Neural cell (in vitro differentiated cells): ENCODE measurements at regions not wholly inside any gene's neighbourhood (a gene's known extent, or its start where the extent isn't known, plus 50 kb on each side); places are given as distances from the start of the nearest gene placed in this dataset.
"Not testable (repeated sequence)": the region's sequence is repeated elsewhere in the genome, so short reads cannot be mapped to it uniquely, and the experiment has no call there.

Experiments
- H2AFZ ChIP-seq: fragments of 200-600, 300-800 bp; sonication (generic), shearing (Covaris generic); 2 replicates; pipeline ENCODE4 v1.6.0; 2014; ENCODE audit warnings: low read depth, mild to moderate bottlenecking, antibody characterized with exemption, low read length, moderate library complexity
- H3F3A ChIP-seq: fragments of 200-600 bp; shearing (Covaris generic); 2 replicates; pipeline ENCODE4 v1.6.1; 2016; ENCODE audit warnings: mild to moderate bottlenecking, moderate library complexity, mixed read lengths, antibody characterized with exemption, low read length; ENCODE audit not compliant: insufficient read depth, poor library complexity, severe bottlenecking
- H3K27ac ChIP-seq: fragments of 200-600, 300-800 bp; sonication (generic), shearing (Covaris generic); 2 replicates; pipeline ENCODE4 v1.5.1; 2014; ENCODE audit warnings: mild to moderate bottlenecking, low read length, moderate library complexity
- H3K27me3 ChIP-seq: fragments of 300-800, 200-600 bp; sonication (generic), shearing (Covaris generic); 2 replicates; pipeline ENCODE4 v1.6.0; 2014; ENCODE audit warnings: mild to moderate bottlenecking, low read depth, low read length, moderate library complexity; ENCODE audit not compliant: insufficient read depth
- H3K36me3 ChIP-seq: fragments of 300-800, 200-600 bp; sonication (generic), shearing (Covaris generic); 2 replicates; pipeline ENCODE4 v1.5.1; 2014; ENCODE audit warnings: mild to moderate bottlenecking, antibody characterized with exemption, low read length, moderate library complexity; ENCODE audit not compliant: insufficient read depth
- H3K4me2 ChIP-seq: fragments of 300-800, 200-600 bp; sonication (generic), shearing (Covaris generic); 2 replicates; pipeline ENCODE4 v1.6.0; 2014; ENCODE audit warnings: mild to moderate bottlenecking, low read length
- H3K4me3 ChIP-seq: fragments of 300-800, 200-600 bp; sonication (generic), shearing (Covaris generic); 2 replicates; pipeline ENCODE4 v1.5.1; 2014; ENCODE audit warnings: mild to moderate bottlenecking, low read length, moderate library complexity
- H3K79me2 ChIP-seq: fragments of 200-600 bp; shearing (Covaris generic); replicated peaks from 2 replicates; pipeline ENCODE4 v1.6.0; 2014; ENCODE audit warnings: mild to moderate bottlenecking, low read length, moderate library complexity; ENCODE audit not compliant: insufficient read depth
- H3K9ac ChIP-seq: fragments of 300-800, 200-600 bp; sonication (generic), shearing (Covaris generic); 2 replicates; pipeline ENCODE4 v1.6.1; 2016; ENCODE audit warnings: mild to moderate bottlenecking, low read length, mixed read lengths
- H3K9me2 ChIP-seq: fragments of 200-600 bp; shearing (Covaris generic); 2 replicates; pipeline ENCODE4 v1.6.1; 2016; ENCODE audit warnings: mild to moderate bottlenecking, low read length, mixed read lengths; ENCODE audit not compliant: insufficient read depth
- H3K9me3 ChIP-seq: fragments of 200-600, 300-800 bp; sonication (generic), shearing (Covaris generic); 2 replicates; pipeline ENCODE4 v1.6.1; 2016; ENCODE audit warnings: mild to moderate bottlenecking, mixed run types, low read length, moderate library complexity, mixed read lengths
- H4K20me1 ChIP-seq: fragments of 200-600 bp; shearing (Covaris generic); 2 replicates; pipeline ENCODE4 v1.6.1; 2016; ENCODE audit warnings: mild to moderate bottlenecking, mixed run types; ENCODE audit not compliant: insufficient read depth
- EP300 ChIP-seq: fragments of 450-650 bp; conservative IDR thresholded peaks from 2 replicates; pipeline ENCODE4 v1.6.1; 2014; ENCODE audit warnings: antibody characterized with exemption, mild to moderate bottlenecking, moderate library complexity; ENCODE audit not compliant: poor library complexity, severe bottlenecking
- EZH2 ChIP-seq: fragments of 200-600, 300-800 bp; shearing (Covaris generic), sonication (generic); IDR thresholded peaks from 2 replicates; pipeline ENCODE4 v1.6.1; 2014; ENCODE audit warnings: antibody characterized with exemption, low read length, borderline replicate concordance, mild to moderate bottlenecking; ENCODE audit not compliant: insufficient read depth, poor library complexity, severe bottlenecking
- MXI1 ChIP-seq: fragments of 450-650 bp; conservative IDR thresholded peaks from 2 replicates; pipeline ENCODE4 v1.6.1; 2014; ENCODE audit warnings: antibody characterized with exemption, mild to moderate bottlenecking; ENCODE audit not compliant: poor library complexity, severe bottlenecking
- POLR2AphosphoS5 ChIP-seq: IDR thresholded peaks from 2 replicates; pipeline ENCODE4 v1.6.1; 2012
- RAD21 ChIP-seq: fragments of 450-650 bp; conservative IDR thresholded peaks from 2 replicates; pipeline ENCODE4 v1.6.1; 2014; ENCODE audit warnings: antibody characterized with exemption, mild to moderate bottlenecking, moderate library complexity
- REST ChIP-seq: IDR thresholded peaks from 2 replicates; pipeline ENCODE4 v1.6.1; 2012; ENCODE audit warnings: borderline replicate concordance
- SMC3 ChIP-seq: fragments of 450-650 bp; conservative IDR thresholded peaks from 2 replicates; pipeline ENCODE4 v1.6.1; 2014; ENCODE audit warnings: antibody characterized with exemption, mild to moderate bottlenecking, moderate library complexity; ENCODE audit not compliant: poor library complexity
- TAF1 ChIP-seq: IDR thresholded peaks from 2 replicates; pipeline ENCODE4 v1.6.1; 2012; ENCODE audit warnings: low read depth
- TF ChIP-seq, protein P1 (sequence below): fragments of 450-650 bp; IDR thresholded peaks from 2 replicates; pipeline ENCODE4 v1.5.1; 2014; ENCODE audit warnings: antibody characterized with exemption, mild to moderate bottlenecking, moderate library complexity; ENCODE audit not compliant: poor library complexity, severe bottlenecking

DNA sequence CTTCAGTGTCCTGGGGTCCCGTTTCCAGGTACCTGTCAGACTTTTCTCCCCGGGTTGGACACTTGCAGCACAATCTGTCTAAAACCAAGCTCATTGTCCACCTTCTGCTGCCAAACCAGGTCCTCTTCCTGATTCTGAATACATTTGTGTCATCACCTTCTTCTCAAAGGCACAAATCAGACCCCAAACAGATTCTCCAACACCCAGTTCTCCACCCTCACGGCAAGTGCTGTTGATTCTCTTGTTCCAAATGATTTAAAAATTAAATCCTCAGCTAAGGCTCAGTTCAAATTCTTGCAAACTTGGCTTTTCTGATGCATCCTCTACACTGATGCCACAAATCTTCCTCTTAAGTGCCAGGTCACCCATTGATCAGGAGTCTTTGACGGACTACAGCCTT lies 122.5 kb upstream of the LDB2 start:
- H3K27me3 ChIP-seq = no peaks in the 10 kb centered on the region
- no peak overlapping the region for H2AFZ ChIP-seq
- H3K4me2 ChIP-seq = no peak overlapping the region
- H3K4me3 ChIP-seq = no peak overlapping the region
- H3K9ac ChIP-seq = no peak overlapping the region
- H3K36me3 ChIP-seq = no peaks in the 10 kb centered on the region
- no peaks in the 10 kb centered on the region for H3F3A ChIP-seq
- H3K9me3 ChIP-seq = no peaks in the 10 kb centered on the region
- H4K20me1 ChIP-seq = no peaks in the 10 kb centered on the region
- H3K79me2 ChIP-seq = no peaks in the 10 kb centered on the region
- H3K27ac ChIP-seq = no peak overlapping the region
- TF ChIP-seq TAF1 = no peak
- no peak for TF ChIP-seq POLR2AphosphoS5
- TF ChIP-seq SMC3 = no peak
- no peak for TF ChIP-seq EZH2
- TF ChIP-seq RAD21 = no peak
- no peak for TF ChIP-seq MXI1
- no peak for TF ChIP-seq REST
- TF ChIP-seq EP300 = no peak
- TF ChIP-seq, protein P1, sequence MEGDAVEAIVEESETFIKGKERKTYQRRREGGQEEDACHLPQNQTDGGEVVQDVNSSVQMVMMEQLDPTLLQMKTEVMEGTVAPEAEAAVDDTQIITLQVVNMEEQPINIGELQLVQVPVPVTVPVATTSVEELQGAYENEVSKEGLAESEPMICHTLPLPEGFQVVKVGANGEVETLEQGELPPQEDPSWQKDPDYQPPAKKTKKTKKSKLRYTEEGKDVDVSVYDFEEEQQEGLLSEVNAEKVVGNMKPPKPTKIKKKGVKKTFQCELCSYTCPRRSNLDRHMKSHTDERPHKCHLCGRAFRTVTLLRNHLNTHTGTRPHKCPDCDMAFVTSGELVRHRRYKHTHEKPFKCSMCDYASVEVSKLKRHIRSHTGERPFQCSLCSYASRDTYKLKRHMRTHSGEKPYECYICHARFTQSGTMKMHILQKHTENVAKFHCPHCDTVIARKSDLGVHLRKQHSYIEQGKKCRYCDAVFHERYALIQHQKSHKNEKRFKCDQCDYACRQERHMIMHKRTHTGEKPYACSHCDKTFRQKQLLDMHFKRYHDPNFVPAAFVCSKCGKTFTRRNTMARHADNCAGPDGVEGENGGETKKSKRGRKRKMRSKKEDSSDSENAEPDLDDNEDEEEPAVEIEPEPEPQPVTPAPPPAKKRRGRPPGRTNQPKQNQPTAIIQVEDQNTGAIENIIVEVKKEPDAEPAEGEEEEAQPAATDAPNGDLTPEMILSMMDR = no peak
- H3K9me2 ChIP-seq = no peaks in the 10 kb centered on the region

DNA sequence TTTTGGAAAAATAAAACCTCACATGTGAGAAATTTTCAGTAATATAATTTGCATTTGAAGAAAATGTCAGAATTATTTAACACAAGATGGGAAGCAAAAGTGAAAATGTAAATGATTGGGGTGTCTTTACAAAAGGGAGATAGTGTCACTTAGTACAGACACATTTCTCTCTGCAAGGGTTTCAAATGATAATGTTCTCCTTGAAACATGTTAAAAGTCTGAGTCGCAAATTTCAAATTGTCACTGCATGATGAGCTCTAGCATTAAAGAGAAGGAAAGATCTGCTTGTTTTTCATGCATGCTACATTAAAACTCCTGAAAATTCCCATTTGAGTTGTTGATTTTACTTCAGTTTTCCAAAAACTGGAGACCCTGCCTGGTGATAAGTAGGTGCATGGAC lies 122.0 kb upstream of the LDB2 start:
- Histone ChIP-seq H3K36me3 (no peaks in the 10 kb centered on the region), H3K9me2 (no peaks in the 10 kb centered on the region), H3K4me2 (no peak overlapping the region), H3K4me3 (no peak overlapping the region), H3K9ac (no peak overlapping the region), H2AFZ (no peak overlapping the region), H4K20me1 (no peaks in the 10 kb centered on the region), H3K27me3 (no peaks in the 10 kb centered on the region), H3K27ac (no peak overlapping the region), H3K9me3 (no peaks in the 10 kb centered on the region), H3K79me2 (no peaks in the 10 kb centered on the region), H3F3A (no peaks in the 10 kb centered on the region)
- no peak for TF ChIP-seq SMC3
- TF ChIP-seq REST = no peak
- no peak for TF ChIP-seq EP300
- TF ChIP-seq TAF1 = no peak
- TF ChIP-seq, protein P1 = no peak
- TF ChIP-seq RAD21 = no peak
- TF ChIP-seq EZH2 = no peak
- no peak for TF ChIP-seq MXI1
- no peak for TF ChIP-seq POLR2AphosphoS5

DNA sequence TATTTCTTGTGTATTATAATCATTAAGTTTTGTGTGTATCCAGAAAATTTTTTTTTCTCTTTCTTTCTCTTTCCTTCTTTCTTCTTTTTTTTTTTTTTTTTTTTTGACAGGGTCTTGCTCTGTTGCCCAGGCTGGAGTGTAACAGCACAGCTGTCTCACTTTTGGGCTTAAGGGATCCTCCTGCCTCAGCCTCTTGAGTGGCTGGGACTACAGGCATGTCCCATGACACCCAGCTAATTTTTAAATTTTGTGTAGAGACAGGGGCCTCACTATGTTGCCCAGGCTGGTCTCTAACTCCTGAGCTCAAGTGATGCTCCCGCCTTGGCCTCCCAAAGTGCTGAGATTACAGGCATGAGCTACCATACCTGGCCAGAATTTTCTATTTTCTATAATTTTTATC lies 120.2 kb upstream of the LDB2 start:
- H3K4me3 ChIP-seq, H3F3A ChIP-seq, H3K36me3 ChIP-seq, H3K9me2 ChIP-seq, H2AFZ ChIP-seq, H3K9ac ChIP-seq, H3K9me3 ChIP-seq, H3K27me3 ChIP-seq, H3K79me2 ChIP-seq, H3K4me2 ChIP-seq, H3K27ac ChIP-seq, H4K20me1 ChIP-seq: not testable (repeated sequence)
